ENCODE measurements at regions not wholly inside any gene's neighbourhood (a gene's known extent, or its start where the extent isn't known, plus 50 kb on each side); places are given as distances from the start of the nearest gene placed in this dataset.

DNA sequence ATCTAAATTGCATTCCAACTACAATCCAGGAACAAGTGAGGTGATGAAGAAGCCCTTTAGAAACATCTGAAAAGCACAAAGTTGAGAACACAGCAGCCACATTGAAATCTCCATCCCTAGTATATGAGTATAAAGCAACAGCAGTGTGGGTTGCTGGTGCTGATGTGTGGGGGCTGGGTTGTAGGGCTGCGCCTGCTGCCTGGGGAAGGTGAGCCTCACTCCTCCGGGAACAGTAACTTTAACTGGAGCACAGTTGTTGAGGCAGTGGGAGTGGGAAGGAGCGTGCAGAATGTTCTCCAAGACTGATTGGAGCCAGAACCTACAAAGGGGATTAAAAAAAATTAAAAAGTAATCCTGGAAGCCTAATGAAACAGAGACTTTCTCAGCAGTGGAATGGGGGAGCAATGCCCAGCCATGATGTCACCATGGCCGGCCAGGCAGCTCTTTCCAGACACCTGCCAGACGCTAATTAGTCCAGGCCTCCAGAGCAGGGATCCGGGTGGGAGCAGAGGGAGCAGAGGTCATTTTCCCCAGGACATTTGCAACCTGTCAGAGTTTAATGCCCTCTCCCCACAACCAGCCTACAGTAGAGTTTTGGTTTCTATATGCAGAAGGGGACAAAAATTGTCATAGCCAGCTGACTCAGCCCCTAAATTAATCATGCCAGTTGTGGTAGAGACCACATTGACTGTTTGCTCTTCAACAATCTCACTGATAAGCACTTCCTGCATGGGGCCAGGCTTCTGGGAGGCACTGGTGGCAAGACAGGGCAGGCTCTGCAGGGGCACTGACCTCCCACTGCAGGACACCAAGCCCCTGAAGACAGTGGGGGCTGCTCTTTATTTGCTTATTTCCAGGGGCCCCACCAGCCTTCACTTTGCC lies 133.0 kb upstream of the ZNF32 start:
- DNase-seq (ENCODE audit: low read depth) = peak; percentile 10

DNA sequence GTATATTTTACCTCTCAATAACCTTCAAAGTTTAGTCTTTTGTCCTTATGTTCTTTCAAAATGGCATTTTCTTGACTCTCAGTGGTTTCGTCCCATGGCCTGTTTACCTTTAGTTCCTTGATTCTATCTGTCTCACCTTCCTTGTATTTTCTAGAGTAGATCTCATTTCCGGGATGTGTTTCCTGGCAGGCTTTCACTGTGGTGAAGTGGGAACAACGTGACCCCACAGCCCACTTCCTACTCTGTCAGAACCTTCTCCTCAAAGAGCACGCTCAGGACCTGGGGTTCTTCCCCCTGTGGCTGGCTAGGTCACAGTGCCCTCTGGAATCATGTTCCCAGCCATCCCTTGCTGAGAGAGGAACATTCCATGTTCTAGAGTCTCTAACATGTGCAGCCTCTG lies 129.9 kb upstream of the ZNF32 start:
- DNase-seq (ENCODE audit: low read depth) = no peak

DNA sequence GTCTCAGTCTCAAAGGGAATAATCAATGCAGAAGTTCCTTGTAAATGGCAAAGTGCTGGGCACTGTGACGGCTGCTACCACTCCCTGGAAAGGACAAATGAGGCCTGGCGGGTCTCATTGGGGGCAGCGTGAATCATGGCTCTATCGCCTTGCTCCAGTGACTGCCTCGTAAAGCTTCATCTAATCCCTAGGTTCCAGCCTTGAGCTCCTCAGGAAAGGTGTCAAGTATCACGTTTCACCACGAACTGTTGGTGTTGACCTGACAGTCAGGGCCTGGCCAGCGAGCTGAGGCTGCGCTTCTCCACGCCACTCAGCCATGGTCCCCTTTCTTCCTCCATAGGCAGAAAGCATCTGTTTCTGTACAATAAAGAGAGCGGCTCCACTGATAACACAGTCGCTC lies 126.7 kb upstream of the ZNF32 start:
- no peak for DNase-seq (ENCODE audit: low read depth)

DNA sequence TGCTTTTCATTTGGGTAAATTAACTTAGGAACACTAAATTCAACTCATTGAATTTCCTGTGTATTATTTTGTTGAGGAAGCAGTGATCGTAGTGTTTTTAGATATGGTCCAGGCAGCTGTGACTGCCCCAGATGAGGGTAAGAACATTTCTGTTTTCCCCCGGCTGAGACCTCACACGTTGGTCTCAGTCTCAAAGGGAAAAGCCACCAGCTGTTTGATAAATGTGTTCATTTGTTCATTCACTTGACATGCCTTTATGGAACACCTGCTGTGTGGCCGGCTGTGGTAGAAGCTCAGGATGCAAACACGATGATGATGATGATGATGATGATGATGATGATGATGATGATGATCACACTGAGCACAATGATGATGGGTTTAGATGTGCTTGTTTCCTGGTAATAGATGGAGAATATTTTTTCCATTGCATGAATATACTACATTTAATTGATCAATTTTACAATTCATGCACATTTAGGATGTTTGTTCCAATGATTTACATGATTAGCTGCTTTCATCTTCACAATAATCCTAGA lies 125.6 kb upstream of the ZNF32 start:
- no peak for DNase-seq (ENCODE audit: low read depth)

DNA sequence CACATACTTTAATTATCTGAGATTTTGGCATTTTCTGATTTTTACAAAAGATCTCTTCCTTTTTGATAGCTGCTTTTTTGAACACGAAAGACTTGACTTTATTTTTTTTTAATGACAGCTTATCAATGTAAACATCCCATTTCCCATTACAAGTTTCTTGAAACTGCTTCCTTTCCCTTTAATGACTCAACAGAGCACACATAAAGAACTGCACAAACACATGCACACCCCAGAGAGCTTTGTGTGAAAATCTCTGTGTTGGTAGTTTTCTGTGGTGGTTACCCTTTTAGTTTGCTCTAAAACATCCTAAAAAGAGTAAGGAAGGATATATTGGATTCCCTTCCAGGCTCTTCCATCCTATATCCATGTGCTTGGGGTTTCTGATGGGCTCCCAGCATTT lies 125.1 kb upstream of the ZNF32 start:
- DNase-seq (ENCODE audit: low read depth) = no peak

DNA sequence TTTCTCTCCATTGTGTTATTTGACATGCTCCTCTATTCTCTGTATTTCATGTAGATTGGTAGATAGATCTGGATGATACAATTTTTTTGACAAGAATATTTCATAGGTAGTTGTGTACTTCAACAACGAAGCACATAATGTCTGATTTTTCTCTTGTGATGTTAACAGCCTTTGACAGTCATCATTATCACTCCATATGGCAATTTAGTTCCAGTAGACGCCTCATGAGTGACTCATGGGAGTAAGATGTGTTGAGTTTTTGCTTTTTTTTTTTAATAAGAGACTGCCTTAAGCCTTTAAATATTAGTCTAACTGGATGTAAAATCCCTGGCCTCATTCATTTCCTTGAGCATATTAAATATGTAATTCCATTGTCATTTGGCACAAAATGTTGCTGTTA lies 123.5 kb upstream of the ZNF32 start:
- DNase-seq (ENCODE audit: low read depth) = no peak

DNA sequence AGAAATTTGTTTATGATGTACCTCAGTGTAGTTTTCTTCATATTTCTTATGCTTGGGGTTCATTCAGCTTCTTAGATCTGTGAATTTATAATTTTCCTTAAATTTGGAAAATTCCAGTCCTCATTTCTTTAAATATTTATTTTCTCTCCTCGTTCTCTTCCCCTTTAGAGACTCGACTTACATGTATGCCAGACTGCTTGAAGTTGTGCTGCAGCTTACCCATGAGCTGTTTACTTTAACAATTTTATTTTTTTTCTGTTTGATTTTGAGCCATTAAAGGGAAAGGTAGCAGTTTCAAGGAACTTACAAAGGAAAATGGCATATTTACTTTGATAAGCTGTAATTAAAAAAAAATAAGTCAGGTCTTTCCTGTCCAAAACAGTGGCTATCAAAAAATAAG lies 123.0 kb upstream of the ZNF32 start:
- DNase-seq (ENCODE audit: low read depth) = no peak

DNA sequence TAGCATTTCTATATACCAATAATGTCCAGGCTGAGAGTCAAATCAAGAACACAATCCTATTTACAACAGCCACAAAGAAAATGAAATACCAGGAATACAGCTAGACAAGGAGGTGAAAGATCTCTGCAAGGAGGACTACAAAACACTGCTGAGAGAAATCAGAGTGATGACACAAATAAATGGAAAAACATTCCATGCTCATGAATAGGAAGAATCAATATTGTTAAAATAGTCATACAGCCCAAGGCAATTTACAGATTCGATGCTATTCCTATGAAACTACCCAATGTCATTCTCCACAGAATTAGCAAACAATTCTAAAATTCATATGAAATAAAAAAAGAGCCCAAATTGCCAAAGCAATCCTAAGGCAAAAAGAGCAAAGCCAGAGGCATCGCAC lies 116.8 kb upstream of the ZNF32 start:
- no peak for DNase-seq (ENCODE audit: low read depth)

DNA sequence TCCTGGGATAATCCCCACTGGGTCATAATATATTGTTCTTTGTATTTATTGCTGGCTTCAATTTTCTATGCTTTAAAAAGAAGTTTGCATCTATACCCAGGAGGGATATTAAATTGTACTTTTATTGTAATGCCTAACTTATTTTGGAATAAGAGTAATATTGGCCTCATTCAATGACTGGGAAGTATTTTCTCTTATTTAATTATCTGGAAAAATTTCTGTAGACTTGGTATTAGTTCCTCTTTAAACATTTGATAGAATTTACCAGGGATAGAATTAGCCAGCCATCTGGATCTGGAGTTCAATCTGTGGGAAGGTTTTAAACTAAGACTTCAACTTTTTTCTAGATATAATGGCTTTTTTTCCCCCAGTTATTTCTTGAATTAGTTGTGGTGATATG lies 115.2 kb upstream of the ZNF32 start:
- no peak for DNase-seq (ENCODE audit: low read depth)

DNA sequence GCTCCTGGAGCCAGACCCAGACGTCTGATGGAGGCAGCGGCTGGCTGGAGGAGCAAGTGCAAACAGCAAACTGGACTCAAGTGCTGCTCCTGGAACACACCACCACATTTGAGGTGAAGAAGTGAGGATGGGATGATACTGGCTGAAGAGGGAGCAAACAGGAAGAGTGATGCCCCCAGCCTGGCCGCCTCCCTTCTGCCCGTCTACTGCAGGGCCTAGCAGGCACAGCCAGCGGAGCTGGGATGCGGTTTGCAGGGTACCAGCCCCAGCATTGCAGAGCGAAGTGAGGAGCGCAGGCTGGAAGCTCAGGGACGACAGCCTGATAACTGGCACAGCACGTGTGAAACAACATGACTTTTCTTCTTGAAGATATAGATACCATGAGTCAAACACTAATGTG lies 111.8 kb upstream of the ZNF32 start:
- no peak for DNase-seq (ENCODE audit: low read depth)

DNA sequence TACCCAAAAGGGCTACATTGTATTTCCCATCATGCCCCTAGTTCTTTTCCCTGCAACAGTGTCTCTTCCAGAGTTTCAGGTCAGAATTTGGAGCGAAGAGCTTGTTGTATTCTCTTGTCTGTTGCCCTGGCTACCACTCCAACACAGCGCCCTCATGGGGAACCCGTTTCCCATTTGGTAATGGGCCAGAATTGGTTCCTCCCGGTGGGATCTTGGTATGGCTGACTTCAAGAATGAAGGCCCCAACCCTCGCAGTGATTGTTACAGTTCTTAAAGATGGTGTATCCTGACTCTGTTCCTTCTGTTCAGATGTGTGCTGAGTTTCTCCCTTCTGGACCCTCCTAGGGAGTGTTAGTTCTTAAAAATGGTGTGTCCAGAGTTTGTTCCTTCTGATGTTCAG lies 110.5 kb upstream of the ZNF32 start:
- DNase-seq (ENCODE audit: low read depth) = no peak

DNA sequence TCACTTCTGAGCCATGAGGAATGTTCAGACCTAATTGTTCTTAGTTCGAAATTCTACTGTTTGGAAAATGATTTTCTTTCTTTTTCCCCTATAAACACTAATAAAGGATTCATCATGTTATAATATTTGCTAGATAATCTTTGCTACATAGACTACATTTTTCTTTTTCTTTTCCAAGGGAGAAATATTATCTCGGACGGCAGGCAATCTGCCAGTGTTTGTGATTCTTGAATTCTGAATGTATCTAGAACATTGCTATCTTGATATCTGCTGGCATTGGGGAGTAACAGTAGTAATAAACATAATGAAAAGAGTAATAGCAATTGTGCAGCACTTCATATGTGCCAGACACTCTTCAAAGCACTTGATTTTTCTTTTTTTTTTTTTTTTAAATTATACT lies 107.7 kb upstream of the ZNF32 start:
- DNase-seq (ENCODE audit: low read depth) = no peak

DNA sequence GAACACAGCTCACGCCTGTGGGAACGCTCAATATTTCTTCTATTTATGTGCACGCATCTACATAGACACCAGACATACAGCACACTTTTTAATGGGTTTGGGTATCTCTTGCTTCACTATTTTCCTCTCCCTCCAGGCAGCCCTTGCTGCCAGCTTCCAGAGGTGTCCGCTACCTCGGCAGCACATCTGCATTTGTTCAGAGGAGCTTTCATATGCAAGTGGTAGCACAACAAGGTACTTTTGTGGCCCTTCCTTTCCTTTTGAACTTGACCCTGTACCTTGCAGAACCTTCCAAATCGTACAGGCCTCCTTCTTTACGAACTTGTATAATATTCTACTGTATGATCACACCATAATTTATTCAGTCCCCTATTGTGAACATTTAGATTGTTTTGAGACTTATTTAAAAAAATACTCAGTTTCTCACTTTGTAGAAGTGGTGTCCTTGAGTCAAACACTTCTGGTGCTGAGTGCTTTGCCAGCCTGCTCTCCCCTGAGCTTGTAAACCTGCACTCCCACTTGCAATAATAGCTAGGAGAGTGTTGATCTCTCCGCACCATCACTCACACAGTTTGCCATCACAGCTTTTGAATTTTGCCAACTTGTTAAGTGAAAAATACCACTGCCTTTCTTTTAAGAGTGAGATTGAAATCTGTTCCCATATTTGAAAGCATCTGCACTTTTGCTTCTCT lies 106.0 kb upstream of the ZNF32 start:
- DNase-seq (ENCODE audit: low read depth) = no peak

DNA sequence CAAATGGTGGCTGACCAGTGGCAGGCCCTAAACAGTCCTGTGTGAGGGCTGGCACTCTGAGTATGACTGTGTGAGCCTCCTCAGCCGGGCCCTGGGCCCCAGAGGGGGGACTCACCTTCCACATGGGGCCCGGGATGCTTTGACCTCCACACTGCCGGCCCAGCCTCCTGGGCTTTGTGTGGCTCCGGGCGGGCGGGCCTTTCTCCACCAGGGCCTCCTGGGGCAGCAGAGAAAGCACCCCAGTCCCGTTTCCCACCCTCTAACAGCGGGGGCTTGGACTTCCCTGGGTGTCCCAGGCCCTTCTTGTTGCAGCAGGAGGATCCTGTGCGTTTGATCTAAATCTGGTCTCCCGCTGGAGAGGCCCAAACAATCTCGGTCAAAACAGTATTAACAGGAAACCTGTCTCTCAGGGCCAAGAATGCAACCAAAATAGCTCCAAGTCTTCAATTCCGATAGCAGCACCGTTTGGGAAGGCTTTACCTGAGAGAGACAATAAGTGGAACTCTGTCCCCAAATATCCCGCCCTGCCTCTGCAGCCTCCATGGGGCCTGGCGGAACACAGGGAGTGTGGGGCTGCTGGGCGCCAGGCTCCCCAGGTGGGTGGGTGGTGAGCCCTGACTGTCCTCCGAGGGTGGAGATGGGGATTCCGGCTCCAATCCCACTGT lies 104.8 kb upstream of the ZNF32 start:
- no peak for DNase-seq (ENCODE audit: low read depth)

DNA sequence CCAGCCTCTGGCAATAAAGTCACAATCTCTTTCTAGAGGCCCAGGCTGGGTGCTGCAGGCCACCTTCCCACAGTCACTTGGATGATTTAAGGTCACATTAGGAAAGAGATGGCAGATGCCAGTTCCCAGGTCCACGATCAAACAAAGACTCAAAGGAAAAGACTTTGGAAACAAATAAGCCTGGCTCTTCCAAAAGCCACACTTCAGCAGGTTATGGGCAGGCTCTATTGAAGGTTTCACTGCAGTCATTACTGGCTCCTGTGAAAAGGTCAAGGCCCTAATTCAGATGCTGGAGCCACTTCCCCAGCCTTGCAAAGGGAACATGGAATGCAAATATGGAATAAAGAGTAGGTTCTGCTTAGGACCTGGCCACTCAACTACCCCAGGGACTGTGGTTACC lies 104.0 kb upstream of the ZNF32 start:
- no peak for DNase-seq (ENCODE audit: low read depth)

DNA sequence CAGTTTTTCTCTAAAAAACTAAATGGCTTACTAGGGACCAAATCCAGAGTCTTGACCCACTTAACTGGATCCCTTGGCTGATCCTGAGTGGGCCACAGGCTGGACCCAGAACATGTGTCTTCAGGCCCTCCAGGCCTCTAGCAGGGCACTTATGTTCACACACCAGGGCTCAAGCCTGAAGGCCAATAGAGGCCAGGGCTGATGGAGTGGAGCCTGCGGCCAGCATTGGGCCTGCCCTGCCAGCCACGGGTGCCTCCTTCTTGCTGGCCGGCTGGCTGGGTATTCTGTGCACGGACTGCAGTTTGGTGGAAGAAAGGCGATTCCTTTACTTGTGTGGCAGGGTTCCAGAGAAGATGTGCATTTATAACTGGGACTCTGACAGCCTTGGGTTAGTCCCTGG lies 103.0 kb upstream of the ZNF32 start:
- DNase-seq (ENCODE audit: low read depth) = no peak

DNA sequence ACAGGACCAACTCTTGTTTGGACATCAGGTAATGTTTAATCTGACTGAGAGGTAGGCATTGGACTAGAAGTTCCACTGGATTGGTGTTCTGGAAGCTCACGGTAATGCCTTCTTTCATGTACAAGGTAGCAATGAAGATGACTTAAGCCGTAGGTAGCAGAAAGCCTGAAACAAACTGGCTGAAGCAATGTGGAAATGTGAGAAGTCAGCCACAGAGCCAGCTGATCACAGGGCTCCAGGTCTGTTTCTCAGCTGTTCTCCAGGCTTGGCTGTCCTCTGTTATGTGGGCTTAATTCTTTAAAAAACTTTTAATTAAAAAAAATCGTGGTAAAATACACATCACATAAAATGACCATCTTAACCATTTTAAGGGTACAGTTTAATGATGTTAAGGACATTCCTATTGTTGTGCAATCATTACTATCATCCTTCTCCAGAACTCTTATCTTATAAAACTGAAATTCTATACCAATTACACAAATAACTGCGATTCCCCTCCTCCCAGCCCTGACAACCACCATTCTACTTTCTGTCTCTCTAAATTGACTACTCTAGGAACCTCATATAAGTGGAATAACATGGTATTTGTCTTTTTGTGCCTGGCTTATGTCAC lies 101.4 kb upstream of the ZNF32 start:
- DNase-seq (ENCODE audit: low read depth) = no peak

DNA sequence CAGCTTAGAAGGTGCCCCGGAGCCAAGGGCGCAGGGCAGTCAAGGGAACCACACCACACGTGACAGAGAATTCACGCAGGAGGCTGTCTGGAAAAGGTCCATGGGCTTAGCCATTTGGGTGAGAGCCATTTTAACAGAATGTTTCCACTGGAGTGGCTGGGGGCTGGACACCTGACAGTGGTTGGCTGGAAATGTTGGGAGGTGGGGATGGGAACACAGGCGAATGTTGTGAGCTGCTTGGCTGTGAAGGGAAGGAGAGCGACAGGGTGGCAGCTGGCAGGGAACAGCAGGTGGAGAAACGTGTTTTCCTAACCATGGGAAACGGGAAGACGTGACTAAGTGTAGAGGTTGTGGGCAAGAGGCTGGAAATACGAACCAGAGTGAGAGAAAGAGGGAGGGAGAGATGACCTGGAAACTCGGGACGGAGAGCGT lies 100.5 kb upstream of the ZNF32 start:
- no peak for DNase-seq (ENCODE audit: low read depth)

DNA sequence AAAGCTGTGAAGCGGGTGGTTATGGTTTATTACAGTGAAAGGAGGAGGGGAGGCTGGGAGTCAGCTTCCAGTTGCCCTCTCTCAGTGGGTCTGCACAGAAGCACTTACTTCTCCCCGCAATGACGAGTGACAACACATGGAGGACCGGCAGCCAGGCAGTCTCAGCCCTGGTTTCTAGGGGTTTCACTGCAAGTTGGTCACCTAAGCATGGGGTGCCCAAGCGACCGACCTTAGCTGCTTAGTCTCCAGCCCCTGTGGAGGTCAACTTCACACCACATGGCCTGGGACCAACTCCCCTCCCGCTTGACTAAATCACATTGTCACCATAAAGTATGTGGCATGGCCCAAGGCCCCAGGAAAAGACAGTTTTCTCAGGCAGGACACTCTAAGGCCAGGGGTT lies 99.9 kb upstream of the ZNF32 start:
- DNase-seq (ENCODE audit: low read depth) = no peak

DNA sequence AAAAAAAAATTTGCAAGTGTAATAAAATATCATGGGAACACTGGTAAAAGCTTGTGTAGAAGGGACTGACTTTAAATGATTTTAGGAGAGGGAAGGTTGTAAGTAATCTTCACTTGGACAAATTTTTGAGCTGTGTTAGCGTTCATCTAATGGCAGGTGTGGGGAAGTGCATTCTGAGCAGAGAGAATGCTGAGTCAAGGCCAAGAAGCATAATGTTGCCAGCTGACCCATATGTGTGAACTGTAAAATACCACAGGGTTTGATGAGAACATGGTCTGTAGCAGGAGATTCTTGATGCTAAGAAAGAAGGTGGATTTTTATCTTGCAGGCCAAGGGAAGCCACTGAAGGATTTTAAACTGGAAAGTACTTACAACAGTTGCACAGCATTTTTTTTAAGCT lies 98.2 kb upstream of the ZNF32 start:
- no peak for DNase-seq (ENCODE audit: low read depth)

DNA sequence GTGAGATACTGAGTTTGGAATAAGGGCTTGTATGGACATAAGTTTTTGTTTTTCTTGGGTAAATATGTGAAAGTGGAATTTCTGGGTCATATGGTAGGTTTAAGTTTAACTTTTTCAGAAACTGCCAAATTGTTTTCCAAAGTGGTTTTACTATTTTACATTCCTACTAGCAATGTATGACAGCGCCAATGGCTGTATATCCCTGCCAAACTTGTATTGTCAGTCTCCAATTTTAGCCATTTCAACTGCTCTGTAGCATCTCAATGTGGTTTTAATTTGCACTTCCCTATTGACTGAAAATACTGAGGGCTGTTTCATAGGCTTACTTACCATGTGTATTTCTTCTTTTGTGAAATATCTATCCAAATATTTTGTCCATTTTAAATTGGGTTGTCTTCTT lies 90.5 kb upstream of the ZNF32 start:
- DNase-seq (ENCODE audit: low read depth) = no peak

DNA sequence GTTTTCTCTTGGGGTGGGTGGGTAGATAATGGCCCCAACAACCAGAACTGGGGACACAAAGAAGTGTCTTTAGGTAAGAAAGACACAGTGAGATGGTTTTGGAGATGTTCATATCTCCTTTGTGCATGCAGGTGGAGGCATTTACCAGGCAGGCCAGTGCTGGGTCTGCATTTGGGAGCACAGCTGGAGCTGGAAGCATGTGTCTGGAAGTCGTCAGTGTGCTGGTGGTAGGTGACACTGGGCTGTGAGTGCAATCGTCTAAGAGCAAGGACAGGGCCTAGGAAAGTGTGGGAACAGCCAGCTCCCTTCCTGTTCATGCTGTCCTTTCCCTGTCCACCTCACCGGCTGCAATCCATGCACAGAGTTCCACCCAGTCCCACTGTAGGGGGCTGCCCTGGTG lies 88.3 kb upstream of the ZNF32 start:
- DNase-seq (ENCODE audit: low read depth) = no peak

DNA sequence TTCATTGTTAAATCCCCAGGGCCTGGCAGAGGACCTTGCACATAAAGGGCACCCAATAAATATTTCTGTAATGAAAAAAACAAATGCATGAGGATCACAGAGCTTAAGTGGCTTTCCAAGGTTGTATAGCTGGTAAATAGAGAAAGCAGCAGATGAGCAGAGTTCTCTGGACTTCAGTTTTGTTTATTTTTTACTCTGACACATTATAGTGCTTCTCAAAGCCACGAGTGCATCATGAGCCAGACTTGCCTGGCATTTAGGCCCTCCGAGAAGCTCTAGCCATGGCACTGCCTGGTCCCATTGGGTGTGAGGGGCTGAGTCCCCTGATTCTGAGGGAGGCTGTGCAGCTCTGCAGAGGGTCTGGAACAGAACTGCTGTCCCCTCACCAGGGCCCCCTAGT lies 87.2 kb upstream of the ZNF32 start:
- DNase-seq (ENCODE audit: low read depth) = no peak

Data from stimulated activated CD8-positive, alpha-beta memory T cell treated with anti-CD3 and anti-CD28 coated beads, Interleukin-7, amount 100 ng/mL, for 24 hours (primary cell).